ENCODE measurements at regions not wholly inside any gene's neighbourhood (a gene's known extent, or its start where the extent isn't known, plus 50 kb on each side); places are given as distances from the start of the nearest gene placed in this dataset.

- TF ChIP-seq POLR2A (IDR thresholded peaks at IDR 0.05; ENCODE audit: extremely low read depth, insufficient read length) (no peak), CTCF (IDR thresholded peaks at IDR 0.05; ENCODE audit: low read depth, low read length) (no peak)
Measured at GRCh38 chr3:18215639-18216038, 209.5 kb downstream of the SATB1 start.

Measured in NB4 (cell line).